GM23338 (cell line): ENCODE measurements at regions not wholly inside any gene's neighbourhood (a gene's known extent, or its start where the extent isn't known, plus 50 kb on each side); places are given as distances from the start of the nearest gene placed in this dataset.
"Not testable (repeated sequence)": the region's sequence is repeated elsewhere in the genome, so short reads cannot be mapped to it uniquely, and the experiment has no call there.

Experiments used
- EZH2 ChIP-seq: fragments of 200-600 bp; sonication (generic); IDR thresholded peaks from one replicate; pipeline ENCODE4 v1.8.0; 2017; ENCODE audit warnings: antibody characterized with exemption, mild to moderate bottlenecking, low read depth; ENCODE audit not compliant: unreplicated experiment
- POLR2AphosphoS5 ChIP-seq: IDR thresholded peaks from 2 replicates; pipeline ENCODE4 v1.6.1; 2016; ENCODE audit warnings: antibody characterized with exemption, low read depth
- ZNF331 ChIP-seq: fragments of 250-450 bp; sonication (Bioruptor Pico); IDR thresholded peaks from 2 replicates; pipeline ENCODE4 v1.5.0; 2020; ENCODE audit warnings: low read depth, mild to moderate bottlenecking, moderate library complexity
- TF ChIP-seq, protein P1 (sequence below), 2 experiments: fragments of 200-600 bp in 1 of 2; sonication (generic) in 1 of 2; conservative IDR thresholded peaks; 2 replicates each; pipeline versions ENCODE4 v1.5.1 to v1.6.1; 2016 to 2017; ENCODE audit warnings: antibody characterized with exemption in 2 of 2, low read depth in 2 of 2, mild to moderate bottlenecking in 2 of 2, moderate library complexity in 1 of 2

DNA sequence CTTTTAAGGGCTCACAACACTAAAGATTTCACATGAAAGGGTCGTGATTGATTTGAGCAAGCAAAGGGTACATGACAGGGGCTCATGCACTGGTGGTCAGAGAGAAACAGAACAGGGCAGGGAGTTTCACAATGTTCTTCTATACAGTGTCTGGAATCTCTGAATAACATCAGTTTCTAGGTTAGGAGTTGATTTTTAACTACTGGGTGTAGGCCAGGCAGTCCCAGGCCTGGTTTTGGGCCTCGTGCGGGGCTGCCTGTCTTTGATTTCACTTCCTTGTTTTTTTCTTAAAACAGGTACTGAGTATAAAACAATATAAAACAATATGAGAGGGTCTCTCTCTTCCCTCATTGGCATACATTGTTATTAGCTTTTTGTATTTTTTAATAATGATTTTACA lies 87.2 kb upstream of the PRDM9 start:
- TF ChIP-seq POLR2AphosphoS5, ZNF331, EZH2: not testable (repeated sequence)
- TF ChIP-seq, protein P1, sequence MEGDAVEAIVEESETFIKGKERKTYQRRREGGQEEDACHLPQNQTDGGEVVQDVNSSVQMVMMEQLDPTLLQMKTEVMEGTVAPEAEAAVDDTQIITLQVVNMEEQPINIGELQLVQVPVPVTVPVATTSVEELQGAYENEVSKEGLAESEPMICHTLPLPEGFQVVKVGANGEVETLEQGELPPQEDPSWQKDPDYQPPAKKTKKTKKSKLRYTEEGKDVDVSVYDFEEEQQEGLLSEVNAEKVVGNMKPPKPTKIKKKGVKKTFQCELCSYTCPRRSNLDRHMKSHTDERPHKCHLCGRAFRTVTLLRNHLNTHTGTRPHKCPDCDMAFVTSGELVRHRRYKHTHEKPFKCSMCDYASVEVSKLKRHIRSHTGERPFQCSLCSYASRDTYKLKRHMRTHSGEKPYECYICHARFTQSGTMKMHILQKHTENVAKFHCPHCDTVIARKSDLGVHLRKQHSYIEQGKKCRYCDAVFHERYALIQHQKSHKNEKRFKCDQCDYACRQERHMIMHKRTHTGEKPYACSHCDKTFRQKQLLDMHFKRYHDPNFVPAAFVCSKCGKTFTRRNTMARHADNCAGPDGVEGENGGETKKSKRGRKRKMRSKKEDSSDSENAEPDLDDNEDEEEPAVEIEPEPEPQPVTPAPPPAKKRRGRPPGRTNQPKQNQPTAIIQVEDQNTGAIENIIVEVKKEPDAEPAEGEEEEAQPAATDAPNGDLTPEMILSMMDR (conservative IDR thresholded peaks at IDR 0.05; ENCODE audit: low read depth in 2 of 2), result not testable (repeated sequence)
